Choroid plexus epithelial cell (primary cell): ENCODE measurements at regions not wholly inside any gene's neighbourhood (a gene's known extent, or its start where the extent isn't known, plus 50 kb on each side); places are given as distances from the start of the nearest gene placed in this dataset.

Source experiments
- DNase-seq: peaks from one replicate; pipeline ENCODE4 v3.0.0-alpha.2; 2010; ENCODE audit warnings: low read depth
- H3K4me3 ChIP-seq: 2 replicates; pipeline ENCODE4 v1.5.1; 2011; ENCODE audit warnings: low read depth, mild to moderate bottlenecking, control low read depth, low read length, moderate library complexity
- CTCF ChIP-seq: conservative IDR thresholded peaks from 2 replicates; pipeline ENCODE4 v1.5.1; 2011; ENCODE audit warnings: low read depth, mild to moderate bottlenecking, control low read depth, inconsistent platforms, low read length, moderate library complexity

GRCh38 chr6:135665935-135666334, 168.4 kb upstream of the AHI1 start:
- no peak for TF ChIP-seq CTCF

GRCh38 chr6:135667691-135668455, 170.3 kb upstream of the AHI1 start:
- peak overlapping the region; percentile 43 for H3K4me3 ChIP-seq
- no peak for TF ChIP-seq CTCF

More at GRCh38 chr6:135665935-135666334, 168.4 kb upstream of the AHI1 start:
- H3K4me3 ChIP-seq, result no peak overlapping the region
- no peak for DNase-seq

GRCh38 chr6:135672256-135672655, 174.7 kb upstream of the AHI1 start:
- no peak overlapping the region for H3K4me3 ChIP-seq
- TF ChIP-seq CTCF, result no peak
- DNase-seq, result no peak

More at GRCh38 chr6:135667691-135668455, 170.3 kb upstream of the AHI1 start:
- peak; percentile 43 for DNase-seq

- TF ChIP-seq CTCF, result no peak
Measured at GRCh38 chr6:135673501-135674309, 176.2 kb upstream of the AHI1 start.

GRCh38 chr6:135675026-135675425, 176.5 kb upstream of the PDE7B start:
- DNase-seq, result peak; percentile 24
- no peak overlapping the region for H3K4me3 ChIP-seq
- no peak for TF ChIP-seq CTCF

More at GRCh38 chr6:135673501-135674309, 176.2 kb upstream of the AHI1 start:
- DNase-seq, result peak; percentile 37
- no peak overlapping the region for H3K4me3 ChIP-seq

GRCh38 chr6:135675862-135676261, 175.6 kb upstream of the PDE7B start:
- no peak overlapping the region for H3K4me3 ChIP-seq
- peak; percentile 37 for TF ChIP-seq CTCF
- peak; percentile 79 for DNase-seq
